PFSK-1 (cell line): ENCODE measurements at regions not wholly inside any gene's neighbourhood (a gene's known extent, or its start where the extent isn't known, plus 50 kb on each side); places are given as distances from the start of the nearest gene placed in this dataset.

ENCODE experiments used
- FOXP2 ChIP-seq: optimal IDR thresholded peaks from 2 replicates; pipeline ENCODE3; 2011; ENCODE audit warnings: borderline replicate concordance, control low read depth, inconsistent platforms; ENCODE audit not compliant: insufficient read depth; ENCODE audit errors: extremely low read length, extremely low read depth
- POLR2AphosphoS5 ChIP-seq: IDR thresholded peaks from 2 replicates; pipeline ENCODE4 v1.6.1; 2012; ENCODE audit warnings: low read depth, mild to moderate bottlenecking, control low read depth, low read length, moderate library complexity
- SIN3A ChIP-seq: IDR thresholded peaks from 2 replicates; pipeline ENCODE4 v1.6.1; 2012; ENCODE audit warnings: mild to moderate bottlenecking, low read length, moderate library complexity, borderline replicate concordance; ENCODE audit not compliant: insufficient read depth
- TAF1 ChIP-seq: IDR thresholded peaks from 2 replicates; pipeline ENCODE4 v1.6.1; 2012; ENCODE audit warnings: low read length, control low read depth, borderline replicate concordance; ENCODE audit not compliant: insufficient read depth
- TF ChIP-seq, protein P1 (sequence below), 2 experiments: IDR thresholded peaks; 2 replicates each; pipeline versions ENCODE4 v1.6.1 to v1.8.0; 2011 to 2012; ENCODE audit warnings: low read depth in 2 of 2, low read length in 2 of 2, control low read depth in 1 of 2, inconsistent platforms in 1 of 2, mild to moderate bottlenecking in 1 of 2, moderate library complexity in 1 of 2; ENCODE audit not compliant: insufficient read depth in 1 of 2

- TF ChIP-seq FOXP2: no peak
- TF ChIP-seq POLR2AphosphoS5: no peak
Measured at GRCh38 chr10:42917821-42918220, 135.2 kb downstream of the BMS1 start.

- TF ChIP-seq TAF1 (no peak), SIN3A (no peak), FOXP2 (no peak), POLR2AphosphoS5 (no peak)
- TF ChIP-seq, protein P1, sequence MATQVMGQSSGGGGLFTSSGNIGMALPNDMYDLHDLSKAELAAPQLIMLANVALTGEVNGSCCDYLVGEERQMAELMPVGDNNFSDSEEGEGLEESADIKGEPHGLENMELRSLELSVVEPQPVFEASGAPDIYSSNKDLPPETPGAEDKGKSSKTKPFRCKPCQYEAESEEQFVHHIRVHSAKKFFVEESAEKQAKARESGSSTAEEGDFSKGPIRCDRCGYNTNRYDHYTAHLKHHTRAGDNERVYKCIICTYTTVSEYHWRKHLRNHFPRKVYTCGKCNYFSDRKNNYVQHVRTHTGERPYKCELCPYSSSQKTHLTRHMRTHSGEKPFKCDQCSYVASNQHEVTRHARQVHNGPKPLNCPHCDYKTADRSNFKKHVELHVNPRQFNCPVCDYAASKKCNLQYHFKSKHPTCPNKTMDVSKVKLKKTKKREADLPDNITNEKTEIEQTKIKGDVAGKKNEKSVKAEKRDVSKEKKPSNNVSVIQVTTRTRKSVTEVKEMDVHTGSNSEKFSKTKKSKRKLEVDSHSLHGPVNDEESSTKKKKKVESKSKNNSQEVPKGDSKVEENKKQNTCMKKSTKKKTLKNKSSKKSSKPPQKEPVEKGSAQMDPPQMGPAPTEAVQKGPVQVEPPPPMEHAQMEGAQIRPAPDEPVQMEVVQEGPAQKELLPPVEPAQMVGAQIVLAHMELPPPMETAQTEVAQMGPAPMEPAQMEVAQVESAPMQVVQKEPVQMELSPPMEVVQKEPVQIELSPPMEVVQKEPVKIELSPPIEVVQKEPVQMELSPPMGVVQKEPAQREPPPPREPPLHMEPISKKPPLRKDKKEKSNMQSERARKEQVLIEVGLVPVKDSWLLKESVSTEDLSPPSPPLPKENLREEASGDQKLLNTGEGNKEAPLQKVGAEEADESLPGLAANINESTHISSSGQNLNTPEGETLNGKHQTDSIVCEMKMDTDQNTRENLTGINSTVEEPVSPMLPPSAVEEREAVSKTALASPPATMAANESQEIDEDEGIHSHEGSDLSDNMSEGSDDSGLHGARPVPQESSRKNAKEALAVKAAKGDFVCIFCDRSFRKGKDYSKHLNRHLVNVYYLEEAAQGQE (IDR thresholded peaks at IDR 0.05; ENCODE audit: insufficient read depth in 1 of 2, low read depth in 2 of 2, low read length in 2 of 2): no peak
Measured at GRCh38 chr10:42921951-42922350, 139.4 kb downstream of the BMS1 start.

DNA sequence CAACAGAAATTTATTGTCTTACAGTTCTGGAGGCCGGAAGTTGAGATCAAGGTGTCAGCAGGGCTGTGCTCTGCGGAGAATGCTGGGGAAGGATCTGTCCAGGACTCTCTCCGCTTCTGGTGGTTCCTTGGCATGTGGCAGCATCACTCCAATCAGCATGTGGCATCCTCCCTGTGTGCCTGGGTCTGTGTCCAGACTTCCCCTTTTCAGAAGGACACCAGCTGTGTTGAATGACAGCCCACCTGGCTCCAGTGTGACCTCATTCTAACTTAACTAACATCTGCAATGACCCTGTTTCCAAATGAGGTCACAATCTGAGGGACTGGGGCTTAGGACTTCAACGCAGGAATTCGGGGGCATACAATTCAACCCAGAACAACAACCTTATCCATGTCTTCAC is 141.9 kb downstream of the BMS1 start:
- TF ChIP-seq POLR2AphosphoS5 (no peak), TAF1 (no peak), SIN3A (no peak), FOXP2 (no peak)
- TF ChIP-seq, protein P1 (IDR thresholded peaks at IDR 0.05; ENCODE audit: insufficient read depth in 1 of 2, low read depth in 2 of 2, low read length in 2 of 2): no peak

DNA sequence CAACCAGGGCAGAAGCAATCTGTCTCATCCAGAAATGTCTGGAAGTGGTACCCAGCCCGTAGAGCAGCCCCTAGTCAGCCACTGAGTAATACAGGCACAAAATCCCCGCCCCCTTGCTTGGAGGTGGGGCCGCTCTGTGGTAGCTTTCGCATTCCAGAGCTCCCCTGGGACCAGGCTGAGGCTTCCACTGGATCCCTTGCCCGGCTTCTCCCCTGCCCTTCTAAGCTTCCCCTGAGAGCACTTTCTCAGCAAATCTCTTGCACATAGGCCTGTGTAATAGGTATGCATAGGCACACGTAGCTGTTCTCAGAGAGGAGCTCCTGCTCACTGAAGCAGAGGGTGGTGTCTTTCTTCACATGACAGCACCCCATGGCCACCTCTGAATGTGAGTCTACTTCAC is 144.2 kb downstream of the BMS1 start:
- TF ChIP-seq TAF1 (no peak), SIN3A (no peak), POLR2AphosphoS5 (no peak), FOXP2 (no peak)
- TF ChIP-seq, protein P1 (IDR thresholded peaks at IDR 0.05; ENCODE audit: insufficient read depth in 1 of 2, low read depth in 2 of 2, low read length in 2 of 2): no peak

DNA sequence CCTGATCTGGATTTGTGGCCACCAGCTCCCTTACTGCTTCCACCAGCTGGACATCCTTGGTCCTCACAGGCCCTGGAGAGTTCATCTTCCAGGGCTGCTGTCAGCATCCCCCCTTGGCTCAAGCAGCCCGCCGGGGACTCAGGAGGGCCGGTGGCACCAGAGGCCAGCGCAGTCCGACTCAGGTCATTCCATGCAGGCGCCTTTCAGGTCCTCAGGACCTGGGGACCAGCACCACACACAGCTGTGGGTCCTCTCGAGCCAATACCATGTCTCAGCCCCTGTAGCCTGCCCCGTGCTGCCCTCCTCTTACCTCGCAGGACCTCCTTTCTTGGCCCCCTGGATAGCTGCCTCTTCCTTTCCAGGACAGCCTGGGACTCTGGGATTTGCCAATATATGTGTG is 145.5 kb downstream of the BMS1 start:
- no peak for TF ChIP-seq TAF1
- TF ChIP-seq FOXP2: no peak
- TF ChIP-seq, protein P1 (IDR thresholded peaks at IDR 0.05; ENCODE audit: insufficient read depth in 1 of 2, low read depth in 2 of 2, low read length in 2 of 2): no peak
- no peak for TF ChIP-seq POLR2AphosphoS5
- no peak for TF ChIP-seq SIN3A
